ENCODE measurements at regions not wholly inside any gene's neighbourhood (a gene's known extent, or its start where the extent isn't known, plus 50 kb on each side); places are given as distances from the start of the nearest gene placed in this dataset.
A peak's percentile ranks its signal among the peaks of the same experiment; 100 is the strongest.

- DNase-seq (ENCODE audit: low spot score): no peak
- H3K27ac Mint-ChIP-seq (ENCODE audit: unreplicated experiment): no peak overlapping the region
- H3K27me3 Mint-ChIP-seq (ENCODE audit: low read depth): peaks cover 20% of the 10 kb centered on the region
- H3K9me3 Mint-ChIP-seq (ENCODE audit: low read depth): peaks cover 29% of the 10 kb centered on the region
- no peaks in the 10 kb centered on the region for H3K4me1 Mint-ChIP-seq (ENCODE audit: low read depth)
- peak; percentile 56 for TF ChIP-seq CTCF (IDR thresholded peaks at IDR 0.05)
- H3K36me3 Mint-ChIP-seq (ENCODE audit: low read depth): peaks cover 11% of the 10 kb centered on the region
- H3K4me3 Mint-ChIP-seq (ENCODE audit: unreplicated experiment): no peak overlapping the region
Observed at GRCh38 chr11:92070026-92070889, 154.4 kb upstream of the FAT3 start.

DNA sequence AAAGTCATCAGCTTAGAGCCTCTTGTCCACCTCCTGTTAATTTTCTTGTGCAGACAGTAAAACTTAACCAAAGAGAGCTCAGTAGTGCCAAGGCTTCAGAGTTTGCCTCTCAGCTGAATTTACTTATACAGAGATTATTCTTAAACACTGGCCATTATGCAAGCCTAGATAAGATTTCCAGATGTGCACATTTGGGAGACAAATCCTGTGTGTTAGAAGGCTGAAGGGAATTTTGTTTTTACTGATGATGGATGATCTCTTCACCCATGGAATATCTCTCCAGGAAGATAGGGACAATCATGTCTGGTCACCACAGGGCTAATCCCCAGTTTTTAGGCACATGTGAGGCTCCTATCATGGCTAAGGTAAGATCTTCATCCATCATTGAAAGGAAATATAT, 157.6 kb upstream of the FAT3 start:
- Mint-ChIP-seq H3K27ac (ENCODE audit: unreplicated experiment) (no peak overlapping the region), H3K36me3 (ENCODE audit: low read depth) (peaks cover 5% of the 10 kb centered on the region), H3K9me3 (ENCODE audit: low read depth) (peaks cover 16% of the 10 kb centered on the region), H3K4me3 (ENCODE audit: unreplicated experiment) (no peak overlapping the region), H3K27me3 (ENCODE audit: low read depth) (peaks cover 22% of the 10 kb centered on the region), H3K4me1 (ENCODE audit: low read depth) (no peaks in the 10 kb centered on the region)
- no peak for DNase-seq (ENCODE audit: low spot score)
- TF ChIP-seq CTCF (IDR thresholded peaks at IDR 0.05): no peak

- TF ChIP-seq CTCF (IDR thresholded peaks at IDR 0.05): no peak
- peaks cover 23% of the 10 kb centered on the region for H3K27me3 Mint-ChIP-seq (ENCODE audit: low read depth)
- H3K27ac Mint-ChIP-seq (ENCODE audit: unreplicated experiment): no peak overlapping the region
- H3K4me1 Mint-ChIP-seq (ENCODE audit: low read depth): no peaks in the 10 kb centered on the region
- no peak overlapping the region for H3K4me3 Mint-ChIP-seq (ENCODE audit: unreplicated experiment)
- no peaks in the 10 kb centered on the region for H3K36me3 Mint-ChIP-seq (ENCODE audit: low read depth)
- no peaks in the 10 kb centered on the region for H3K9me3 Mint-ChIP-seq (ENCODE audit: low read depth)
- DNase-seq (ENCODE audit: low spot score): no peak
Observed at GRCh38 chr11:92061456-92062062, 163.1 kb upstream of the FAT3 start.

- Mint-ChIP-seq H3K27me3 (ENCODE audit: low read depth) (peaks cover 27% of the 10 kb centered on the region), H3K4me3 (ENCODE audit: unreplicated experiment) (no peak overlapping the region), H3K36me3 (ENCODE audit: low read depth) (no peaks in the 10 kb centered on the region), H3K27ac (ENCODE audit: unreplicated experiment) (no peak overlapping the region), H3K4me1 (ENCODE audit: low read depth) (no peaks in the 10 kb centered on the region), H3K9me3 (ENCODE audit: low read depth) (no peaks in the 10 kb centered on the region)
- TF ChIP-seq CTCF (IDR thresholded peaks at IDR 0.05): no peak
- no peak for DNase-seq (ENCODE audit: low spot score)
Observed at GRCh38 chr11:92057849-92058442, 166.7 kb upstream of the FAT3 start.

- DNase-seq (ENCODE audit: low spot score): no peak
- peaks cover 23% of the 10 kb centered on the region for H3K27me3 Mint-ChIP-seq (ENCODE audit: low read depth)
- H3K9me3 Mint-ChIP-seq (ENCODE audit: low read depth): no peaks in the 10 kb centered on the region
Observed at GRCh38 chr11:92053216-92053615, 171.4 kb upstream of the FAT3 start.

More at GRCh38 chr11:92053216-92053615, 171.4 kb upstream of the FAT3 start:
- Mint-ChIP-seq H3K36me3 (ENCODE audit: low read depth) (no peaks in the 10 kb centered on the region), H3K4me3 (ENCODE audit: unreplicated experiment) (no peak overlapping the region), H3K27ac (ENCODE audit: unreplicated experiment) (no peak overlapping the region), H3K4me1 (ENCODE audit: low read depth) (no peaks in the 10 kb centered on the region)
- TF ChIP-seq CTCF (IDR thresholded peaks at IDR 0.05): no peak

All from chondrocyte (in vitro differentiated cells).